Left renal pelvis (tissue), 4 donors: ENCODE measurements at regions not wholly inside any gene's neighbourhood (a gene's known extent, or its start where the extent isn't known, plus 50 kb on each side); places are given as distances from the start of the nearest gene placed in this dataset.
"Not testable (repeated sequence)": the region's sequence is repeated elsewhere in the genome, so short reads cannot be mapped to it uniquely, and the experiment has no call there.

Source experiments
- DNase-seq, 4 donors: peaks; one replicate each; pipeline ENCODE4 v3.0.0-alpha.2; 2013; ENCODE audit warnings: low read depth in 4 of 4, low spot score in 3 of 4

DNA sequence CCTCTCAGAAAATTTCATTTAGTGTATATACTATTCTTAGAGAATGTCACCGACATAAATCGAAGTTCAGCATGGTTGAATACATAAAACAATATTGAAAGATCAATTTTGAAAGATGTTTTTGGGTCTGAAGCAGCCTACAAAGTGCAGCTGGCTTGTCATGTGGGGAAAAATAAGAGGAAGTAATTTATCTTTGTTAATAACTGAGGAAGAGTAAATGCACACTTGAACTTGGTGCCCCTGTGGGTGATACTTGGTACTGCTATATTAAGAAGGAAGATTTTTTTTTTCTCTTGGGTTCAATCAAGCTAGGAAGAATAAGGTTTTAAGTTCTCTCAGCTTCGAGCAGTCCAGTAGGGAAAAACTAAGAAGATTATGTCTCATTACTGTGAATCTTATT is 661.3 kb downstream of the RPL10L start:
- no peak for DNase-seq

DNA sequence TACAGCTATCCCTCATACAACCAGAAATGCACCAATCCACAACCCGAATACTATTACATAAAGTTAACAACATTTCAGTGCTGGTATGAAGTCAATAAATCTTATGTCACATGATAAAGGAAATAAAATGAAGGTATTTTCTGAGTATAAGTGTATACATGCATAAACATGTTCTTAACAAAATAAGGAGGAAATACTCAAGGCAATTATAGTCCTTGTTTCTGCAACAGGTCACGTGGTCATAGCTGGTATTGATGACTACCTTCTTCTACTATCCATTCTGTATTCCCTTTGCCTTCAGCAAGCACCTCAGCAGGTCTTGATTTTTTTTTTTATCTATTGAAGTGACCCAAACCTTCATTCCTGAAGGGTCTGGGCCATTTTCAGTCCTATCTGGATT is 675.6 kb downstream of the RPL10L start:
- no peak for DNase-seq

DNA sequence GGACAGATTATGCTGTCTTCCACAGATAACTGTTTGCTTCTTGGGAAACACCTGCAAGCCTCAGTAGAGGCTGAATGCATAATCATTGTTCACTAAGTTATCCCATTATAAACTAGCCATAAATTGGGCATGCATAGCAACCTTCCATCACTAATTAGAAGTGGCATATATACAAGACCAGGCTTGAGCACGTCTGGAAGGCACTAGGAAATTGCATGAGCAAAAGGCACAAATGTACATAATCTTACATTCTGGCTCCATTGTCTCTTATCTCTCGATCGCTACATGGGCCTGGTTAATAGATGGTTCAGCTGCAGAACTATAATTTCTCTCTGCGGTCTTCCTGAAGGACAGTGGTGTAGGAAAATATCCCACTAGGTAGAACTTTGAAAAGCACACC is 679.2 kb downstream of the RPL10L start:
- no peak for DNase-seq

DNA sequence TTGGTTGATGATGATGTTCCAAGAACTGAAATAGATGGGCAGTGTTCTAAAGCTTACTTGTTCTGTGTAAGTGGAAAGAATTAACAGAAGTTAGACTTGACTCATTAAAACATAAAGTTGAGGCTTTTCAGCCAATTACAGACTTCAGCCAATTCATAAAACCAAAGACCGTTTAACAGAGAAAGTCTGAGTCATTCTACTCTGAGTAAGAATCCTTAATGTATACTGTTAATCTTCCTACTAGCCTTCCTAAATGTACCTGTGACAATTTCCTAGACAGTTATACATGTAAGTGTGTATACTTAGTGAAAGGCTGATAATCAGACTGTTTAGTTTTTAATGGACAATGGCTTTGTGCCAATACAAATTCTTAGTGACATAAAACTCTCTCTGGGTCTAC is 681.0 kb downstream of the RPL10L start:
- no peak for DNase-seq

DNA sequence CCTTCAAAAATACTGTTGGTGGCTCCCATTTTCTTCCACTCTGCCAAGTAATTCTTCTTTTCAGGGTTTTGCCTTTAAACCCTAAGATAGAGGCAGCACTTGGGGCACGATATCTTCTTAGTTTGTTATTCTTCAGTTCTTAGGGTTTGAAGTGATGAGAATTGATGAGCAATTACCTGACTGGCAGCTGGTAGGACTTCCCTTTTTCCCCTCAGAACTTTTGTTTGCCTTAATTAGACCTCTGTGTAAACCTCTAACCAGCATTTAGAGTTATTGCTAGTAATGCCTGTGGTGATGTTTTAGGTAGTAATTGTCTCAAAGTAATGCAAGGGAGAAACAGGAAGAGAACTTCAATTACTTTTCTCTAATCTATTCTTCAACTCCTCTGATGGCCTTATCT is 683.5 kb downstream of the RPL10L start:
- DNase-seq: no peak

DNA sequence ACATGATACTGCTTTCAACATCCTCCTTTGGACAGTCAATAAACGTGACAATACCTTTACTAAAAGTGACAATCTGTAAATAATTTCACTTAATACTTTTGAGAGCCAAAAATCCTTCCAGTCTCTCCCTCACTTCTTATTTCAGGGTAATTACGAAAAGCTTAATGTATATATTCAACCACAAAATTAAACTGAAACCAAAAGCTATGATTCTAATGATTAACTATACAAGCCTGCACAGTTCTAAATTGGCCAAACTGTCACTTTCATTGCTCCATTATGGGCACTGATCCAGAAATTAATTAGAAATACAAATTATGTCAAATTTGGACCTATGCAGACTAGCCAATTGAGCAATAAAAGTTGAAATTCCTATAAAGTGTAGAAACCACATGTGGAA is 696.5 kb upstream of the MIS18BP1 start:
- no peak for DNase-seq

DNA sequence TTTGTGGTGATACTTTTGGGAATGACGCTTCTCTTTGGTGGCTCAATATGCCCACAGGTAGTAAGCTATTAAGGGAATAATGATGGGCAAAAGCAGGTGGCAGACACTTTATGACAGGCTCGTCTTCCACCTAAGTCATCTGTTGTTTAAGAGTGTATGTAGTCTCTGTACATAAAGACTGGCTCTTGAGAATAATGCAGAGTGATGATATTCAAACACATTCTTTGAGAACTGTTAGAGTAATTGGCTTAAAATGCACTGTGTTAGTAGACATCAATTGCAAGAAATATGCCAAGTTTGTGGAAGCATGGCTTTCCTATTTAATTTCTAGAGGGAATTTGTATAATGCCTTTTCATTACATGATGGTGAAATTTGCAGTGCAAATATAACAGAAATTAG is 694.8 kb upstream of the MIS18BP1 start:
- DNase-seq: no peak

DNA sequence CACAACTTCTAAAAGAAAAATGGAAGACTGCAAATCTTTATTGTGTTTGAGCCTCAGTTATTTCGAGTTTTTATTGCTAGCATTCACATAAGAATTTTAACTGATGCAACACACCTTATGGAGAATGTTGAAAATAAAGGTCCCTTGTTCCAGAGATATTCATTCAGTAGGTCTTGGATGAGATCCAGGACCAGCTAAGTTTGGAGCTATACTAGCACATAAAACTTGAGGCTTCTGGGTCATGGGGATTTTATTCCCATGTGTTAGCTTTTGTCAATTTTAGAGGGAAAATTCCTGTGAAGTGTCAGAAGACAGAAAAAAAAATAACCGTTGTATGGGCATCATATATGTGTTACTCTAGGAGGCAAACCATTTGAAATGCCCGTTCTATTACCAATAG is 693.2 kb upstream of the MIS18BP1 start:
- DNase-seq: no peak

DNA sequence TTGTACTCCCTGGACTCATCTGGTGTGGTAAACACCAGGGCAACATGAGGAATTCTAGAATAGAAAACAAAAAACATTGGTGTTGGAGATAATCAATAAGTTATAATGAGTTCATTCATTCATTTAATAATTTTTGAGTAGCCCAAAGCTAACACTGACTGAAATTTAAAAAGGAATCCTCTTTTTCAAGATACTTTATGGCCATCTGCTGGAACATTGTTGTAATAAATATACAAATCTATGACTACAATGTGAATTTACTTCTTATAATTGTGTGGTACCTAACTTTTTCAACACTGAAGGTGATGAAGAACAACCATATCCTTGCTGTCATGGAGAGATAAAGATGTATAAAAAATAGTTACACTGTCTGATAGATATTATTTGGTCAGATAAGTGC is 687.3 kb upstream of the MIS18BP1 start:
- no peak for DNase-seq

DNA sequence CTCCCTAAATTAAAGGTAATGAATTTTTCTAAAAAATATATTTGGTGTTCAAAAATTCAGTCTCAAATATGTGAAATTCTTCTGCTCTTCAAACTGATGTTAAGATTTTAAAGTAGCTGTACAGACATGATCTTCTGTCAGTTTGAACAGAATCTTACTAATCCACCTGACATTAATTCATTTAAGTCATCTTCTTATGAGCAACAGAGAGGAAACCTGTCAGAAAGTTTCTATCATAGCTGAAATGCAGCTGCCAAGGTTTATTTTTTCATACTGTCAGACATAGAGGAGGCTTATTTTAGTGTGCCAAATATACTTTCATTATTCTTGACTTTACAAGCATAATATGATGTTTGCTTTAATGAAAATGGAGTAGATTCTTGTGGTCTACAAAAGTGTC is 686.6 kb upstream of the MIS18BP1 start:
- DNase-seq: no peak

DNA sequence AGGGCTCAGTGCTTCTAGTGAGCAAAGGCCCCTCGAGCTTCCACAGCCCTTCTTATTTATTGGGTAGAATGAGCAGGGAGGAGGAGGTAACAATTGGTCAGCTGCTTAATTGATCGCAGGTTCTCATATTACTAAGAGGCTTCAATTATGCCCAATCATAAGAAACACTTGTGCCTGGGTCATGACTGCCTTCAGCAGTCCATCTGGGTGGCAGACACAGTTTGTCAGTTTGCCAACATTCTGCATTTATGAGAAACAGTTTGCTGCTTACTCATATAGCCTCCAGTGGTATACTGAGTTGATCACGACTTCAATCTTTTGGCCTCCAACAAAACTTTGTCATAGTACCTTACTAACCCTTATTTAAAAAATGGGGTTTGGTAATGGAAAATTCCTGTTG is 667.0 kb upstream of the MIS18BP1 start:
- not testable (repeated sequence) for DNase-seq

DNA sequence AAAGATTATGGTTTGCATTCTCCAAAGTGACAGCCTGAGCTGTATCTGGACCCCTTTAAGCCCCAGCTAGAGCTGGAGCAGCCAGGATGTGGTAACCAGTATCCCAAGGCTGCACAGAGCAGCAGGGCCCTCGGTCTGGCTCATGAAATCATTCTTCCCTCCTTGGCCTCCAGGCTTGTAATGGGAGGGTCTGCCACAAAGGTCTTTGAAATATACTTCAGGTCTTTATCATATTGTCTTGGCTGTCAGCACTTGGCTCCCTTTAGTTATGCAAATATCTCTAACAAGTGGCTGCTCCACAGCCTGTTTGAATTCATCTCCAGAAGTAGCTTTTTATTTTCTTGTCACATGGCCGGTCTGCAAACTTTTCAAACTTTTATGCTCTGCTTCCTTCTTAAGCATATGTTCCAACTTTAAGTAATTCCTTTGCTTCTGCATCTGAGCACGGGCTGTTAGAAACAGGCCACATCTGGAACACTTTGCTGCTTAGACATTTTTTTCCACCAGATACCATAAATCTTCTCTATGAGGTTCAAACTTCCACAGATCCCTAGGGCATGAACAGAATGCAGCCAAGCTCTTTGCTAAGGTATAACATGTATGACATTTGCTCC is 663.4 kb upstream of the MIS18BP1 start:
- peak in 2 of 4 donors; percentile 14 to 33 for DNase-seq

DNA sequence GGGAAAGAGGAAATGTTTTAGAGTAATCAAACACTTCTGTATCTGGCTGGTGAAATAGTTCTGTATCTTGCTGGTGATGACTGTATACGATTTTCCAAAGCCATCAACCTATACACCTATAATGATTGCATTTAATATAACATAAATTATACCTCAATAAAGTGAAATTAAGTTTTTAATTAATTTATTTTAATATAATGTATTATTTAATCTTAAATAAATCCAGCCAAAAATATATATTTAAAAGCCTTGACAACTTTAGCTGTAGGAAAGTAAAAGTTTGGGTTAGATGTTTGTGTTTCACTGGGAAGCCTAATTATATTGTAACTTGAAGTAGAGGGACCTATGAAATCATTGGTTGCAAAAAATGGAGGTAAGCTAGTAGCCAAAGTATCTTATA is 654.8 kb upstream of the MIS18BP1 start:
- DNase-seq: no peak

DNA sequence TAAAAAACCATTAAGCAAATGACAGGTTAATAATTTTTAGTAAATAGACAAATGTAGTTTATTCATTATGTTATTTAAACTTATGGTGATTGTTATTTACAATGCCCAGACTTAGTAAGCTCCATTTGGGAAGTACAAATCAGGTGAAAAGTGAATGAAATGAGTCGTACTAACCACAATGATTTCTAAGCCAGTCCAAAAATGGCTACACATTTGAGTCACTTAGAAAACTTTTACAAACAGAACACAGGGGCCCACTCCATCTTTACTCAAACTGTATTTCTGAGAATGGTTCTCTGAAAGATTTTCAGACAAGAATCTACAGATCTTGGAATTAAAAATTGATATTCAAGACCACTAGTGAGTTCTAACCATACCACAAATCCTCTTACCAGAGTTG is 653.3 kb upstream of the MIS18BP1 start:
- no peak for DNase-seq

DNA sequence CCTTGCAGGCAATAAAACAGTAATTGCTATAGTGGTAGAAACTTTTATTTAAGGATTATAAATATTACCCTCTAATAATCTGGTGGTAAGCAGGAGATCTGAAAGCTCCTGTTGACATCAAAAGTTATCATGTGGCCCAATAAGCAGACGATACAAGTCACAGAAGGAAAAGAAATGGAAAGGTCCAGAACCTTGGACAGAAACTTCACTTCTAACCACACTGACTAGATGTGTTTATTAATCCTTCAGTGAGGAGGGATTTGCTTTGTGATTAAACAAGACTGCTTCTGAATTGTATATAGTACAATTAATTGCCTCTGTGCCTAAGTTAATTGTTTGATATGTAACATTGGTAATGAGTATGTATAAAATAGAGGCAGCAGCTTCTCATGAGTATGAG is 652.7 kb upstream of the MIS18BP1 start:
- no peak for DNase-seq

DNA sequence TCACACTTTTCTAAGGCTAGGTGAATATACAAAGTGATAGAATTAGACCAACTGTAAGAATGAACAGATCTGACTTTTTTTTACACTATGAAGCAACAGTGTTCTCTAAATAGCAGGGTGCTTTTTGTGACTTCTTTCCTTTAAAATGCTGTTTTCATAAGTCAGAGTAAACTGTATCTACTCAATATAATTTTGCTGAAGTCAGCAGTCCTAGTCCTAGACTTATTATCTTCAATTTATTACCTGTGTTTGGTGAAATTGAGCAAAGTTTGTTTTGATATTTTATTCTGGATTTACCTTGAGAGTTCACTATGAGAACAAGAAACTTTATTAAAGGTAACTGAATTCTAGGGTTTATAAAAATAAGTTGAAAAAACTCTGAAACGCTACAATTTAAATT is 651.3 kb upstream of the MIS18BP1 start:
- DNase-seq: no peak

DNA sequence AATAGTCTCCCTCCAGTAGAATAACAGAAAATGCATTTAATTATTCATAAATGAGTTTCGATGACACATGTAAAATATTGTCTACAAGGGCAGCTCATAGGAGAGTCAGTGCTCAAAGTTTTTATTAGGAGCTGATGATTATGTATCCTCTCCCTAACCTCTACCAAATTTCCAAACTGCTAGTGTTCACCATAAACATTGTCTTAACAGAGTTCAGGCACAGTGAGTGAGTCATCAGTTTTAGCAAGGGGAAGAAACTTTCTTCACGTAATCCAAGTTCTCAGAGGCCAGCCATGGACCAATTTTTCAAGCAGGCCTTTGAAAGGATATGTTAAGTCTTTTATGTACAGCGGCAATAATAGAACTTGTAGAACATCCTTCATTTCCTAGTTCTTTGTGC is 649.2 kb upstream of the MIS18BP1 start:
- no peak for DNase-seq

DNA sequence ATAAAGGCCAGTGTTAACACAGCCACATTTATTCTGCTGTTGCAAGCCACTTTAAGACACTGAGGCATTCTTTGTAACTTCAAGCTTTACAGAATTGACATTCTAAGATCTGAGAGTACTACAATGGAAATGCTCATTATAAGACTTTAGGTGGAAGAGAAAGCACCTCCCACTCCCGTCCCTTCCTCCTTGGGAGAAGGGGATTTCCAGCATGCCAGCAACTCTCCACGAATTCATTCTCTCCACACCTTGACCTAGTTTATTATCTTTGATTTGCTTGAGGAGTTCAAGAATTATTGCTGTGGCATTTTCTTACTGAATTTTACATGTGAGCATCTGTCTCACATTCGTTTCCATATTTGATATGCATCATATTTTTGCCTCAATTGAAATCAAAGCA is 644.4 kb upstream of the MIS18BP1 start:
- DNase-seq: no peak

DNA sequence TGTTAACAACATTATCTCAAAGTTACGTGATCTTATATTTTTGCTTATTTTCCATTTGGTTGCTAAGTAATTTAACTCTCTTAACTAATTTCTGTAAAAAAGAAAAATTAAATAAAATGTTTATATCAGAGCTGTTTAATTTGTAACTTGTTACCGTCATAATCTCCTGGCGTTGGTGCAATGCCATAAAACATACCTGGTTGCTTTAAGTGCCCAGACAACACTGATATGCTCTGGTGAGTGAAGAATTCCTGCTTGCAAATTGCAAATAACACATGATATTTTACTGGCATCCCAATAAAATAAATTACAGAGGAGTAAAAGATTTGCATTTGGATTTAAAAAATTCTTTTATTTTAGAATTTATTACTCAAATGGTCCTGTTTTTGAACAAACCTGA is 640.1 kb upstream of the MIS18BP1 start:
- no peak for DNase-seq

DNA sequence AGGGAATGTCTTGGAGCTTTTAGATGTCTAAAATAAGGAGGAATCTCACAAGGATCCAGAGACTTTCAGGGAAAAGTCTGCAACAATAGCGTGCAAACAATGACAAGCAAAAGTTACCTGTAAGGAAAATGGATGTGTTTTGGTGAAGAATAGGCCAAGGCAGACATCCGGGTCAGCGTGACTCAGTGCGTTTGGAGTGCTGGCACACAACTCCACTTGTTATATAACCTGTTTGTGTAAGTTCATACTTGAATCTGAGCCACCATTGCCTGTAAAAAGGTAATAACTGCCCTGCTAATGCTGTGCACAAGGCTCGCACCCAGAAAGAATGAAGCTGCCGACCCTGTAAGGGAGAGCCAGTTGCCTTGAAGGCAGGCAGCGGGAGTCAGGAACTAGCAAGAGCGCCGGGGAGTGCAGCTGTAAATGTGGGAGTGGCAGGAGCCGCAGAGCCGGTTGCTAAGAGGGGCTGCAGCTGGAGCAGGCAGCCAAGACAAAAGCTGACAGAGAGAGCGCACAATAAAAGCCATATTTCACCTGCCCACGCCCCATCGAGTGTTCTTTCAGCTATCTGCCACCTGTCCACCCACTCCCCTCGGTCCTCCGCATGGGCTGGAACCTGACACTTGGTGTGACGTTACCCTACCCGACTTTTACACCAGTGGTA is 638.5 kb upstream of the MIS18BP1 start:
- DNase-seq: peak in 3 of 4 donors; percentile 39 to 51 (median 44)

DNA sequence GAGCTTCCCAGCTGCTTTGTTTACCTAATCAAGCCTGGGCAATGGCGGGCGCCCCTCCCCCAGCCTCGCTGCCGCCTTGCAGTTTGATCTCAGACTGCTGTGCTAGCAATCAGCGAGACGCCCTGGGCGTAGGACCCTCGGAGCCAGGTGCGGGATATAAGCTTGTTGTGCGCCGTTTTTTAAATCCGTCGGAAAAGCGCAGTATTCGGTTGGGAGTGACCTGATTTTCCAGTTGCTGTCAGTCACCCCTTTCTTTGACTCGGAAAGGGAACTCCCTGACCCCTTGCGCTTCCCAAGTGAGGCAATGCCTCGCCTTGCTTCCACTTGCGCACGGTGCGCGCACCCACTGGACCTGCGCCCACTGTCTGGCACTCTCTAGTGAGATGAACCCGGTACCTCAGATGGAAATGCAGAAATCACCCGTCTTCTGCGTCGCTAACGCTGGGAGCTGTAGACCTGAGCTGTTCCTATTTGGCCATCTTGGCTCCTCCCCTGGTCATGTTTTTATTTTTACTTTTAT is 635.8 kb upstream of the MIS18BP1 start:
- DNase-seq: not testable (repeated sequence)

DNA sequence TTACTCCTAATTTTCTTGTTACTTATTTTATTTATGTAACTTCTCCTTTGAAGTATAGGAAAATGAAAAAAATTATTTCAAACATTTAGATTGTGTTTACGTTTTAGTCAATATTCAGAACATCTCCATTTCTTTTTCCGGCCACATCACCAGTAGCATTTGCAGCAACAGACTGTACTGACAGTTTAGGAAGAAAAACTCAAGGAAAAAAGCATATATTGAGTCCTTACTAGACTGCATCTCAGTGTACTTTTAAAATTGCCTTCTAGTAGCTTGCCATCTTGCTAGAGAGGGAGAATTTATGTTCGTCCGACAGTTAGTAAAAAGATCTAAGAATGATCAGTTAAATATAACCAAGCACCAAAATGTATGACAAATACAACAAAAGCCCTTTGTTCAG is 625.0 kb upstream of the MIS18BP1 start:
- DNase-seq: no peak

DNA sequence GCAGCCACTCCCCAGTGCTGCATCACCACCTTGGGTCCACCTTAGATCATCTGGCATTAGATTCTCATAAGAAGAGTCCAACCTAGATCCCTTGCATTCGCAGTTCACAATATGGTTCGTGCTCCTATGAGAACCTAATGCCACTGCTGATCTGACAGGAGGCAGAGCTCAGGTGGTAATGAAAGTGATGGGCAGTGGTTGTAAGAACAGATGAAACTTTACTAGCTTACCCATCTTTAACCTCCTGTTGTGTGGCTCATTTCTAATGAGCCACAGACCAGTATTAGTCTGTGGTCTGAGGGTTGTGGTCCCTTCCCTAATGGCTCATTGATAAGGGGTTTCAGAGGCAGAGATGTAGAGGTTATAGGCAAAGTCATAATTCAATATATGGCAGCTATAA is 615.9 kb upstream of the MIS18BP1 start:
- no peak for DNase-seq
